PC-9 (cell line): ENCODE measurements at regions not wholly inside any gene's neighbourhood (a gene's known extent, or its start where the extent isn't known, plus 50 kb on each side); places are given as distances from the start of the nearest gene placed in this dataset.

ENCODE experiments used
- BruUV-seq: library from RNA; stranded (reverse); fragments of 400-500 nt; replicated peaks from 2 replicates; lab custom pipeline; 2021; lab: Mats Ljungman, UMichigan
- CTCF ChIA-PET: fragments of 300-600 bp; sonication (Branson Sonifier 250); formaldehyde crosslinking; loops from one replicate; lab custom pipeline; 2022; ENCODE audit warnings: antibody characterized with exemption; lab: Charles Lee
- POLR2A ChIA-PET: fragments of 300-600 bp; sonication (Branson Sonifier 250); formaldehyde crosslinking; loops from one replicate; lab custom pipeline; 2022; ENCODE audit warnings: antibody characterized with exemption; ENCODE audit not compliant: unreplicated experiment; lab: Charles Lee
- DNase-seq, 2 experiments: peaks; one replicate each; pipeline versions ENCODE4 v3.0.0 to v3.0.0-alpha.2; 2015 to 2022; ENCODE audit warnings: mixed read lengths in 1 of 2
- H2AFZ ChIP-seq: fragments of 200-600 bp; sonication (generic); 2 replicates; pipeline ENCODE4 v1.8.1; 2017; ENCODE audit warnings: antibody characterized with exemption
- H3F3A ChIP-seq: fragments of 200-600 bp; sonication (generic); 2 replicates; pipeline ENCODE4 v1.8.1; 2017; ENCODE audit warnings: antibody characterized with exemption, mild to moderate bottlenecking, low read depth; ENCODE audit not compliant: insufficient read depth
- H3K27ac ChIP-seq: fragments of 200-600 bp; sonication (generic); 2 replicates; pipeline ENCODE4 v1.6.1; 2016; ENCODE audit warnings: mixed run types
- H3K27me3 ChIP-seq: fragments of 200-600 bp; sonication (generic); 2 replicates; pipeline ENCODE4 v1.6.1; 2016; ENCODE audit warnings: low read depth, mixed run types; ENCODE audit not compliant: insufficient read depth
- H3K36me3 ChIP-seq: fragments of 200-600 bp; sonication (generic); 2 replicates; pipeline ENCODE4 v1.6.1; 2016; ENCODE audit warnings: low read depth, mixed run types
- H3K4me1 ChIP-seq: fragments of 200-600 bp; sonication (generic); replicated peaks from 2 replicates; pipeline ENCODE4 v1.6.1; 2016; ENCODE audit warnings: mixed run types; ENCODE audit not compliant: insufficient read depth
- H3K4me2 ChIP-seq: fragments of 200-600 bp; sonication (generic); 2 replicates; pipeline ENCODE4 v1.6.1; 2017; ENCODE audit warnings: mixed run types
- H3K4me3 ChIP-seq: fragments of 200-600 bp; sonication (generic); 2 replicates; pipeline ENCODE4 v1.6.1; 2016; ENCODE audit warnings: mixed run types
- H3K79me2 ChIP-seq: fragments of 200-600 bp; sonication (generic); 2 replicates; pipeline ENCODE4 v1.6.1; 2017; ENCODE audit warnings: low read depth, mixed run types
- H3K9me2 ChIP-seq: fragments of 200-600 bp; sonication (generic); 2 replicates; pipeline ENCODE4 v1.8.1; 2017; ENCODE audit warnings: mild to moderate bottlenecking; ENCODE audit not compliant: insufficient read depth
- H3K9me3 ChIP-seq: fragments of 200-600 bp; sonication (generic); 2 replicates; pipeline ENCODE4 v1.8.1; 2016; ENCODE audit warnings: low read depth; ENCODE audit not compliant: insufficient read depth
- H4K20me1 ChIP-seq: fragments of 200-600 bp; sonication (generic); 2 replicates; pipeline ENCODE4 v1.8.1; 2017; ENCODE audit not compliant: insufficient read depth
- EZH2 ChIP-seq: fragments of 200-600 bp; sonication (generic); IDR thresholded peaks from 2 replicates; pipeline ENCODE4 v1.8.0; 2017; ENCODE audit warnings: antibody characterized with exemption, low read depth
- intact Hi-C: fragments of 100-400 bp; cut with micrococcal nuclease; formaldehyde crosslinking; loops from one replicate; pipeline ENCODE4 v1.10.0; 2022; ENCODE audit not compliant: unreplicated experiment
- TF ChIP-seq, protein P1 (sequence below): fragments of 200-600 bp; sonication (generic); conservative IDR thresholded peaks from 2 replicates; pipeline ENCODE4 v1.6.1; 2017; ENCODE audit warnings: mixed run types, antibody characterized with exemption, mild to moderate bottlenecking, moderate library complexity

DNA sequence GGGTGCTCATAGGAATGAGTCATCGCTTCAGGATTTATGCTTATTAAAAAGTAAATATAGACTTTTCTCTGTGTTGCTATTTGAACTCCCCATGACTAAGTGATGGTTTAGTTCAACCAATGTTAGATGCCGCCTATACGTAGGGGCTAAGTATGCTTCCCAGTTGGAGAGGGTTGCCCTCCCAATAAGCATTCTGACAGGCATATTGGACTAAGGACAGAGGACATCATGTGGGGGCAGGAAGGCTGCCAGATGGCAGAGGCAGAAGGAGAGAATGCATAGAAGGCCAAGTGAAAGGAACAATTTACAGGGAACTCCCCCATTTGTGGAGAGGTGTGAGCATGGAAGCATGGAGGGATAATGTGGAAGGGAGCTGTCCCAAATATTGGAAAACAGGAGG, 318.4 kb upstream of the OBI1 start:
- Histone ChIP-seq H3K9me3 (no peaks in the 10 kb centered on the region), H3K4me2 (no peak overlapping the region), H3K27ac (no peak overlapping the region), H2AFZ (no peak overlapping the region), H3K27me3 (no peaks in the 10 kb centered on the region), H3F3A (no peaks in the 10 kb centered on the region), H3K79me2 (no peaks in the 10 kb centered on the region), H3K4me3 (no peak overlapping the region), H3K9me2 (no peaks in the 10 kb centered on the region), H4K20me1 (0 out of 2 replicates have a peak, but pooled peaks cover 4% of the 10 kb centered on the region), H3K4me1 (peaks cover under 1% of the 10 kb centered on the region; the same call in 1 of the 2 replicates), H3K36me3 (no peaks in the 10 kb centered on the region)
- CTCF ChIA-PET = no interaction called here
- no TSS peak for BruUV-seq
- POLR2A ChIA-PET = no interaction called here
- intact Hi-C loops = no loop called here
- no peak for DNase-seq
- no peak for TF ChIP-seq EZH2
- TF ChIP-seq, protein P1, sequence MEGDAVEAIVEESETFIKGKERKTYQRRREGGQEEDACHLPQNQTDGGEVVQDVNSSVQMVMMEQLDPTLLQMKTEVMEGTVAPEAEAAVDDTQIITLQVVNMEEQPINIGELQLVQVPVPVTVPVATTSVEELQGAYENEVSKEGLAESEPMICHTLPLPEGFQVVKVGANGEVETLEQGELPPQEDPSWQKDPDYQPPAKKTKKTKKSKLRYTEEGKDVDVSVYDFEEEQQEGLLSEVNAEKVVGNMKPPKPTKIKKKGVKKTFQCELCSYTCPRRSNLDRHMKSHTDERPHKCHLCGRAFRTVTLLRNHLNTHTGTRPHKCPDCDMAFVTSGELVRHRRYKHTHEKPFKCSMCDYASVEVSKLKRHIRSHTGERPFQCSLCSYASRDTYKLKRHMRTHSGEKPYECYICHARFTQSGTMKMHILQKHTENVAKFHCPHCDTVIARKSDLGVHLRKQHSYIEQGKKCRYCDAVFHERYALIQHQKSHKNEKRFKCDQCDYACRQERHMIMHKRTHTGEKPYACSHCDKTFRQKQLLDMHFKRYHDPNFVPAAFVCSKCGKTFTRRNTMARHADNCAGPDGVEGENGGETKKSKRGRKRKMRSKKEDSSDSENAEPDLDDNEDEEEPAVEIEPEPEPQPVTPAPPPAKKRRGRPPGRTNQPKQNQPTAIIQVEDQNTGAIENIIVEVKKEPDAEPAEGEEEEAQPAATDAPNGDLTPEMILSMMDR = no peak

DNA sequence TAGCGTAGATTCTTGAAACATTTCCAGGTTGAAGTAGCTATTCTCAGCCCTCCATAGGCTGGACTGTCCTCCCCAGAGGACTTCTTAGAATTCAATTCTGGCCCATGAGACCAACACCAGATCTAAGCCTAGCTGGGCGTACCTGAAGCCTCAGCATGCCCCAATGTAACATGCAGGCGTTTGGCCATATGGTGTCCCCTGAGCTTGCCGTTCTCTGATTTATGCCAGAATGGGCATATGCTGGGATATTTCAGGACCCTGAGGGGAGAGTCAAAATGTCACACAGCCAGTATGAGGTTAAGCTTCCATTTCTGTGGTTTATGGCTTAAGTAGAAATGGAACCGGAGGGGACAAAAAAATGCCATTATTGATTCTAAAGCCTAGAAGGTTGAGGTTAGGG, 317.7 kb upstream of the OBI1 start:
- intact Hi-C loops = no loop called here
- H3K4me2 ChIP-seq = no peak overlapping the region
- H2AFZ ChIP-seq = no peak overlapping the region
- POLR2A ChIA-PET = no interaction called here
- no peak overlapping the region for H3K4me3 ChIP-seq
- no peaks in the 10 kb centered on the region for H3K79me2 ChIP-seq
- 0 out of 2 replicates have a peak, but pooled peaks cover 4% of the 10 kb centered on the region for H4K20me1 ChIP-seq
- no peaks in the 10 kb centered on the region for H3F3A ChIP-seq
- H3K27ac ChIP-seq = no peak overlapping the region
- no peak for DNase-seq
- no peaks in the 10 kb centered on the region for H3K36me3 ChIP-seq
- no TSS peak for BruUV-seq
- CTCF ChIA-PET = no interaction called here
- no peaks in the 10 kb centered on the region for H3K9me3 ChIP-seq
- no peaks in the 10 kb centered on the region for H3K9me2 ChIP-seq
- peaks cover 6% of the 10 kb centered on the region for H3K4me1 ChIP-seq
- TF ChIP-seq, protein P1 = no peak
- TF ChIP-seq EZH2 = no peak
- H3K27me3 ChIP-seq = no peaks in the 10 kb centered on the region

DNA sequence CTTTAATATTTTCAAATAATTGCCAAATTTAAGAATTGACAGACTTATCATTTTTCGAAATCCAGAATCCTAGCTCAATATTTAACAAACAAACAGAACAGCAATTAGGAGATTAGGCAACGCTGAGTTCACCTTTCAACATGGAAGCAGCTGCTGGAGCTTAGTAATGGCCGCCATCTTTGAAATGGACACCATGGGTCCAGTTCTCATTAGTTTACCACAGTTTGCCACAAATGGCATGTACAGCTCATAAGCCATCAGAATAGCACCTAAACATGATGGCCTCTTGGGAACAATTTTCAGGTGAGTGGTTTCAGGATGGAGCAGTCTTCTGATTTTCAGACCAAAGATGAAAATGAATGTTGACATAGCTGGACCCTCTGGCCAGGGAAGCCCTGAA, 313.6 kb upstream of the OBI1 start:
- intact Hi-C loops = no loop called here
- no peaks in the 10 kb centered on the region for H3K9me2 ChIP-seq
- H3K4me1 ChIP-seq = peaks cover 13% of the 10 kb centered on the region
- ChIA-PET POLR2A (no interaction called here), CTCF (no interaction called here)
- H2AFZ ChIP-seq = no peak overlapping the region
- no peaks in the 10 kb centered on the region for H3K36me3 ChIP-seq
- H3K4me3 ChIP-seq = no peak overlapping the region
- TF ChIP-seq EZH2 = no peak
- TF ChIP-seq, protein P1 = no peak
- no peaks in the 10 kb centered on the region for H4K20me1 ChIP-seq
- no peaks in the 10 kb centered on the region for H3F3A ChIP-seq
- H3K9me3 ChIP-seq = no peaks in the 10 kb centered on the region
- no peak for DNase-seq
- no peak overlapping the region for H3K27ac ChIP-seq
- no peaks in the 10 kb centered on the region for H3K79me2 ChIP-seq
- no TSS peak for BruUV-seq
- H3K4me2 ChIP-seq = no peak overlapping the region
- no peaks in the 10 kb centered on the region for H3K27me3 ChIP-seq
